ENCODE measurements at regions not wholly inside any gene's neighbourhood (a gene's known extent, or its start where the extent isn't known, plus 50 kb on each side); places are given as distances from the start of the nearest gene placed in this dataset.
A peak's percentile ranks its signal among the peaks of the same experiment; 100 is the strongest.

DNA sequence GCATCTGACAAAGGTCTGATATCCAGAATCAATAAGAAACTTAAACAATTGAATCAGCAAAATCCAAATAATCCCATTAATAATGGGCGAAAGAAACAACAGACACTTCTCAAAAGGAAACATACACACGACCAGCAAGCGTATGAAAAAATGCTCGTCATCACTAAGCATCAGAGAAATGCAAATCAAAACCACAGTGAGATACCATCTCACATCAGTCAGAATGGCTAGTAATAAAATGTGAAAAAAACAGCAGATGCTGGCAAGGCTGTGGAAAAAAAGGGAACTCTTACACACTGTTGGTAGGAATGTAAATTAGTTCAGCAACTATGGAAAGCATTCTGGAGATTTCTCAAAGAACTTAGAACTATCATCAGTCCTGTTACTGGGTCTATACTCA is 496.7 kb downstream of the SH2D4B start:
- no peak for DNase-seq (ENCODE audit: low read depth, low spot score)
- no peaks in the 10 kb centered on the region for H3K9me3 ChIP-seq (ENCODE audit: low read depth, low read length)
- no peak overlapping the region for H3K9ac ChIP-seq (ENCODE audit: insufficient read length)
- H3K36me3 ChIP-seq (ENCODE audit: insufficient read depth, low read length): no peaks in the 10 kb centered on the region
- no peak overlapping the region for H3K4me3 ChIP-seq
- TF ChIP-seq POLR2AphosphoS5 (IDR thresholded peaks at IDR 0.05; ENCODE audit: borderline replicate concordance, low read depth, low read length): no peak
- no peak for TF ChIP-seq FOXP2 (optimal IDR thresholded peaks at IDR 0.05; ENCODE audit: control extremely low read depth, extremely low read length, insufficient read depth)
- no peak for TF ChIP-seq EZH2 (IDR thresholded peaks at IDR 0.05)
- H3K27ac ChIP-seq: no peak overlapping the region

DNA sequence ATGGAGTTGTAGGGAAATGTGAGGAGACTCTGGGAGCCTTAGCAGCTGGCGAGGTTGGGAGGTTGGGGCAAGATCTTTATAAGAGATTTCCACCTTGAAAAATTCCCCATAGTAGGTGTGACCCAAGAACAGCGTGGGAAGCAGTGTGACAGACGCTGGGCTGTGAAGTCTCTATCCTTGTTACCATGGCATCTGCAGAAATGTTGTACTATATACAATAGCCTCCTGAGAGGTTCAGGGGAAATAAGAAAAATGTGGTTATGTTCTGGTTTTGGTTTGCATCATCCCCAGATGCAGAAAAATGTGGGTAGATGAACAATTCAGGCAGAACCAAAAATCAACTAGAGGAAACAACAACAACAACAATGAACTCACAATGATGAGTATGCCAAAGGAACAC is 498.6 kb downstream of the SH2D4B start:
- no peak overlapping the region for H3K4me3 ChIP-seq
- H3K9me3 ChIP-seq (ENCODE audit: low read depth, low read length): no peaks in the 10 kb centered on the region
- no peaks in the 10 kb centered on the region for H3K36me3 ChIP-seq (ENCODE audit: insufficient read depth, low read length)
- H3K27ac ChIP-seq: no peak overlapping the region
- no peak overlapping the region for H3K9ac ChIP-seq (ENCODE audit: insufficient read length)
- TF ChIP-seq FOXP2 (optimal IDR thresholded peaks at IDR 0.05; ENCODE audit: control extremely low read depth, extremely low read length, insufficient read depth) (no peak), EZH2 (IDR thresholded peaks at IDR 0.05) (no peak), POLR2AphosphoS5 (IDR thresholded peaks at IDR 0.05; ENCODE audit: borderline replicate concordance, low read depth, low read length) (no peak)
- DNase-seq (ENCODE audit: low read depth, low spot score): no peak

DNA sequence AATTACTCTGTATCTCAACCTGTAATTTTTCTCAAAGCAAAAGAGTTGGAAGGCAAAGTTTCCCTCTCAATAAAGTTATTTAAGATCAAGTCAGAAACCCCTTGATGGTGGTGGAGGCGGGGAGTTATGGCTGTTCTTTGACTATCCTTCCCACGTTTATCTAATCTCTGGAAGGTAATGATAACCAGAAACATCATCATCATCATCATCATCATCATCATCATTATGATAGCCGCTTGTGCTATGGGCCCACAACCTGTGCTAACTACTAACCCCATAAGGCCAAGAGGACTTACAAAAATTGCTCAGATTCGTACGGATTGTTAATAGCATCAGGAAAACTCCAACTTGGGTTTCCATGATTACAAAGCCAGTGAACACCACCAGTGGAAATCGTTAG is 502.3 kb downstream of the SH2D4B start:
- Histone ChIP-seq H3K9ac (ENCODE audit: insufficient read length) (no peak overlapping the region), H3K9me3 (ENCODE audit: low read depth, low read length) (no peaks in the 10 kb centered on the region), H3K27ac (no peak overlapping the region), H3K4me3 (no peak overlapping the region), H3K36me3 (ENCODE audit: insufficient read depth, low read length) (no peaks in the 10 kb centered on the region)
- no peak for DNase-seq (ENCODE audit: low read depth, low spot score)
- TF ChIP-seq FOXP2 (optimal IDR thresholded peaks at IDR 0.05; ENCODE audit: control extremely low read depth, extremely low read length, insufficient read depth) (no peak), POLR2AphosphoS5 (IDR thresholded peaks at IDR 0.05; ENCODE audit: borderline replicate concordance, low read depth, low read length) (no peak), EZH2 (IDR thresholded peaks at IDR 0.05) (no peak)

DNA sequence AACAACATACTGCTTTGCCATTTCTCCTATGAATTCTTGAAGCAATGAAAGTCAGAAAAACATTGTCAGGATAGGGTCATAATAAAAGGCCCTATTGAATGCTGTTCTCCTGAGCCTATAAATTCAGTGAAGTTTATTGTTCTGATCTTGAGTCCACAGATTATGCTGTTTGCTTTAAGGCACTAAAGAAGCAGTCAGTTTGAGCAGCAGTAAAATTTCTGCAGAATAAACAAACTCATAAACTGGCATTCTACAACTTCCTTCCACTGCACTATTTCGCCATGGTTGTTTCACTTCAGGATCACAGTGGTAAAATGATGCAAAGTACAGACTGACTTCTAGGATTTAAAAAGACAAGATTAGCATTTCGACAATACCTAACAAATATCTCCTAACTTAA is 503.2 kb downstream of the SH2D4B start:
- H3K9ac ChIP-seq (ENCODE audit: insufficient read length): no peak overlapping the region

DNA sequence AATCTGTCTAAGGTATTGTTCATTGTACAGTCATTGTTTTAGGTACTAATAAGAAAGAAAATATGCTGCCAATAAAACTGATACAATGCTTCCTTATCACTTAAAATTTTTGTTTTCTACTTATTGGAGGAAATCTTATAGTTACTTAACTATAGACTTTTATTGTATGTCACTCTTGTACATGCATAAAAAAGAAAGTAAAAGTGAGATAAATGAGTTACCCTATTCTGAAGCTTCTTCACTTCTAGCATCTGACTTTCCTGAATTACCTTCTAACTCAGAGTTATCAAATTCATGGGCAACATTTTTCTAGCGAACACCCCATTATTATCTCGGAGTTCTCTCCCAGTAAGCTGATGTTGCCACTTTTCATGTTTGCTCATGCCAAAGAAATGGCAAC is 504.9 kb downstream of the SH2D4B start:
- Histone ChIP-seq H3K9me3 (ENCODE audit: low read depth, low read length) (no peaks in the 10 kb centered on the region), H3K4me3 (no peak overlapping the region), H3K36me3 (ENCODE audit: insufficient read depth, low read length) (no peaks in the 10 kb centered on the region), H3K27ac (no peak overlapping the region), H3K9ac (ENCODE audit: insufficient read length) (no peak overlapping the region)
- TF ChIP-seq FOXP2 (optimal IDR thresholded peaks at IDR 0.05; ENCODE audit: control extremely low read depth, extremely low read length, insufficient read depth) (no peak), EZH2 (IDR thresholded peaks at IDR 0.05) (no peak), POLR2AphosphoS5 (IDR thresholded peaks at IDR 0.05; ENCODE audit: borderline replicate concordance, low read depth, low read length) (no peak)
- DNase-seq (ENCODE audit: low read depth, low spot score): no peak

More for the DNA sequence above, 503.2 kb downstream of the SH2D4B start:
- Histone ChIP-seq H3K27ac (no peak overlapping the region), H3K4me3 (no peak overlapping the region), H3K9me3 (ENCODE audit: low read depth, low read length) (no peaks in the 10 kb centered on the region), H3K36me3 (ENCODE audit: insufficient read depth, low read length) (no peaks in the 10 kb centered on the region)
- TF ChIP-seq POLR2AphosphoS5 (IDR thresholded peaks at IDR 0.05; ENCODE audit: borderline replicate concordance, low read depth, low read length): no peak
- TF ChIP-seq FOXP2 (optimal IDR thresholded peaks at IDR 0.05; ENCODE audit: control extremely low read depth, extremely low read length, insufficient read depth): no peak
- TF ChIP-seq EZH2 (IDR thresholded peaks at IDR 0.05): no peak
- DNase-seq (ENCODE audit: low read depth, low spot score): no peak

DNA sequence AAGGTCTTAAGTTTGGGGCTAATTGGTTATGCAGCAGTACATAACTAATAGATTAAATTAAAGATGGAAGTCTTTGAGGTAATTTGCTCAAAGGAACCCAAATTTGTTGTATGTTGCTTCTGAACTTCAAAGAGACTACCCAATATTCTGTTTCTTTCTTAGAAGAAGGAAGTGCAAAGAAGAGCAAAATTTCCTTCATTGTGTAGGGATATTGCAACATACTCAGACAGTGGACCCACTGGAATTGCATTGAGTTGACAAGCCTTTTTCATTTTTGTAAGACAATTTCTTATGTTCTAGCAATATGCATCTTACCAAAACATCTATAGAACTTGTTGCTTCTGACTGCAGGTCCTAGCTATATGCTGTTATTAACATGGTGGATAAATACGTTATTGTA is 527.8 kb downstream of the SH2D4B start:
- DNase-seq (ENCODE audit: low read depth, low spot score): no peak
- Histone ChIP-seq H3K27ac (no peak overlapping the region), H3K36me3 (ENCODE audit: insufficient read depth, low read length) (no peaks in the 10 kb centered on the region), H3K4me3 (no peak overlapping the region), H3K9ac (ENCODE audit: insufficient read length) (no peak overlapping the region), H3K9me3 (ENCODE audit: low read depth, low read length) (no peaks in the 10 kb centered on the region)
- TF ChIP-seq EZH2 (IDR thresholded peaks at IDR 0.05): no peak
- no peak for TF ChIP-seq FOXP2 (optimal IDR thresholded peaks at IDR 0.05; ENCODE audit: control extremely low read depth, extremely low read length, insufficient read depth)
- no peak for TF ChIP-seq POLR2AphosphoS5 (IDR thresholded peaks at IDR 0.05; ENCODE audit: borderline replicate concordance, low read depth, low read length)

DNA sequence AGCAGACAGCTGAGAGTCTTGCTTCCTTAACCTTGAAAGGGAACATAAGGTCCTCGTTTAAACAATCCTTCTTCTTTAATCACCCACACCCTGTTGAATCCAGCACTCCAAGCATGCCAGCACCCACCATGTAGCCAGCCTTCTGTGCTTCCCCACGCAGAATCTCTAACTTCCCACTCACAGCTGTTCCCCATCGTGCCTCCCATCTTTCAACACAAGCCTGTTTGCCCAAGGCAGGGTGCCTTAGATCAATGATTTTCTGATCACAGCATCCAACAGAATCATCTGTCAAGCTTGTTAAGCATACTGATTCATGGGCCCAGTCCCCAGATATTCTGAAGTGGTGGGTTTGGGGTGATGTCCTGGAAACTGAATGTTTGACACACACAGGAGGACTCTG is 530.8 kb downstream of the SH2D4B start:
- no peak overlapping the region for H3K4me3 ChIP-seq
- H3K9me3 ChIP-seq (ENCODE audit: low read depth, low read length): no peaks in the 10 kb centered on the region
- no peaks in the 10 kb centered on the region for H3K36me3 ChIP-seq (ENCODE audit: insufficient read depth, low read length)
- no peak overlapping the region for H3K9ac ChIP-seq (ENCODE audit: insufficient read length)
- TF ChIP-seq EZH2 (IDR thresholded peaks at IDR 0.05) (no peak), POLR2AphosphoS5 (IDR thresholded peaks at IDR 0.05; ENCODE audit: borderline replicate concordance, low read depth, low read length) (no peak), FOXP2 (optimal IDR thresholded peaks at IDR 0.05; ENCODE audit: control extremely low read depth, extremely low read length, insufficient read depth) (no peak)
- peak overlapping the region; percentile 50; the same call in 1 of the 2 replicates for H3K27ac ChIP-seq
- no peak for DNase-seq (ENCODE audit: low read depth, low spot score)

DNA sequence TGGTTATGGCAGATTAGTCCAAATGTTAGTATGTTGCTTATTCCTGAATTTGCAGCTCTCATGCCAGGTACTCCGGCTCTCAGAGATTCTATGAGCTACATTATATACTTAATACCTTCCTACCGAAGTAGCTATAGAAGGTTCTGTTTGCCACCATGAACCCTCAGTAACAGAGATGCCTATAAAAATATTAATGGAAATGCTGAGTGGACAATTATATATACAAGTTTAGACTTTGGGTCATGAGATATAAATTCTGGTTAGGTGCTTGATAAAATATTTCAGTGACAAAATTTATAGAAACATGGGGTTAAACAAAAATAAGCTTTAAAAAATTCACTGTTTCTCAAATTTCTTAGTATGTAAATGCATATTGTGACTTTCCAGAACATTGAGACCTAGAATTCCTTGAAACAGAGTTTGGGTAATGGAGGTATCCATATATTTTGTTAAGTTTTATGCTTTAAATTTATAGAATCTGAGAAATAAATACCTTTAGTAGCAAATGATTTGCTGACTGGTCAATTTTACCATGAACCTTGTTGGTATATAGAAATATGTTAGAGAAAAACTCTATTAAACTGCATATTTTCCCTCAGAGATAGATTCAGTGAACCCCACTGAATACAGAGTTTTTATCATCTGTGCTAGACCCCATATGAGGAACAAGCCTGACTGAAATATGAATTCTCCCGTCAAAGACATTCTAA is 533.5 kb downstream of the SH2D4B start:
- H3K27ac ChIP-seq: peak overlapping the region; percentile 98
- no peaks in the 10 kb centered on the region for H3K36me3 ChIP-seq (ENCODE audit: insufficient read depth, low read length)
- H3K9me3 ChIP-seq (ENCODE audit: low read depth, low read length): 0 out of 2 replicates have a peak, but pooled peaks cover 2% of the 10 kb centered on the region
- DNase-seq (ENCODE audit: low read depth, low spot score): no peak
- no peak overlapping the region for H3K4me3 ChIP-seq
- H3K9ac ChIP-seq (ENCODE audit: insufficient read length): peak overlapping the region; percentile 26
- TF ChIP-seq EZH2 (IDR thresholded peaks at IDR 0.05) (no peak), POLR2AphosphoS5 (IDR thresholded peaks at IDR 0.05; ENCODE audit: borderline replicate concordance, low read depth, low read length) (no peak), FOXP2 (optimal IDR thresholded peaks at IDR 0.05; ENCODE audit: control extremely low read depth, extremely low read length, insufficient read depth) (no peak)

DNA sequence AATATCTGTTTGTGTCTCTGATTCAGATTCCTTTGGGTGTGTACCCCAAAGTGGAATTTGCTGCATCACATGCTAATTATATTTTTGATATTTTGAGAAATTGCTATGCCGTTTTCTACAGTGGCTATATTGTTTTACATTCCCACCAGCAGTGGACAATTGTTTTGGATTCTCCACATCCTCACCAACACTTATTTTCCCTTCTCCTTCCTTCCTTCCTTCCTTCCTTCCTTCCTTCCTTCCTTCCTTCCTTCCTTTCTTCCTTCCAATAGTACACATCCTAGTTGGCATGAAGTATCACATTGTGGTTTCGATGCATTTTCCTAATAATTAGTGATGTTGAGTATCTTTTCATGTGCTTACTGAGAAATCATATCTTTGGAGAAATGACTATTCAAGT is 535.5 kb downstream of the SH2D4B start:
- peak; percentile 46; the same call in 1 of the 2 replicates for TF ChIP-seq POLR2AphosphoS5 (IDR thresholded peaks at IDR 0.05; ENCODE audit: borderline replicate concordance, low read depth, low read length)
- TF ChIP-seq EZH2 (IDR thresholded peaks at IDR 0.05): no peak
- Histone ChIP-seq H3K4me3 (peak overlapping the region; percentile 58), H3K27ac (peak overlapping the region; percentile 98), H3K9ac (ENCODE audit: insufficient read length) (no peak overlapping the region), H3K36me3 (ENCODE audit: insufficient read depth, low read length) (no peaks in the 10 kb centered on the region), H3K9me3 (ENCODE audit: low read depth, low read length) (0 out of 2 replicates have a peak, but pooled peaks cover 2% of the 10 kb centered on the region)
- DNase-seq (ENCODE audit: low read depth, low spot score): peak; percentile 80
